PC-9 (cell line): ENCODE measurements at regions not wholly inside any gene's neighbourhood (a gene's known extent, or its start where the extent isn't known, plus 50 kb on each side); places are given as distances from the start of the nearest gene placed in this dataset.

Source experiments
- EZH2 ChIP-seq: fragments of 200-600 bp; sonication (generic); IDR thresholded peaks from 2 replicates; pipeline ENCODE4 v1.8.0; 2017; ENCODE audit warnings: antibody characterized with exemption, low read depth
- TF ChIP-seq, protein P1 (sequence below): fragments of 200-600 bp; sonication (generic); conservative IDR thresholded peaks from 2 replicates; pipeline ENCODE4 v1.6.1; 2017; ENCODE audit warnings: mixed run types, antibody characterized with exemption, mild to moderate bottlenecking, moderate library complexity

DNA sequence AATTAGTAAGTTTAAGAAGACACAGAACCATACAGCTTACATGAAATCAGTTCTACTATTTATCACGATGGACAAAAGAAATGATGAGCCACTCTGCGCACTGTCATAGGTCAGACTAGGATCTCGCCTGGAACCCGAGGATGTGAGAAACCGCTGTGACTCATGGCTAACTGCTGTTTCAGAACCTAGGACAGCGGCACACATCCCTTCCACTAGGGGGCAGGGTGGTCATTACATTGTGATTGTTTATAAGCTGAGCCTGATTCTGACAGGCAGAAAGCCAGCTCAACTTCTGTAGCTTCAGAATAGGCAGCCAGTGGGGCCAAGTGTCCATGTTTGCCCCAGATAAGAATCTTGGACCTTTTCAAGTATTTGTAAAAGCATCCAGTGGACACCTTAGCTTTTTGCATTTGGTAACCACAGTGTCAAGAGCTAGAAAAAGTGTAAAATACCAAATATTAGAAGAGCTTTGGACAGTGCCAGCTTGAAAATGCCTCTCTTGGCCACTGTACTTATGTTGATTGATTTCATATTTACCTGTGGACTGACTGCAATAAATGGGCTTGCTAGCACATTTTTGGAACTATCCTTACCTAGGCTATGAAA is 115.8 kb downstream of the KBTBD8 start:
- TF ChIP-seq, protein P1, sequence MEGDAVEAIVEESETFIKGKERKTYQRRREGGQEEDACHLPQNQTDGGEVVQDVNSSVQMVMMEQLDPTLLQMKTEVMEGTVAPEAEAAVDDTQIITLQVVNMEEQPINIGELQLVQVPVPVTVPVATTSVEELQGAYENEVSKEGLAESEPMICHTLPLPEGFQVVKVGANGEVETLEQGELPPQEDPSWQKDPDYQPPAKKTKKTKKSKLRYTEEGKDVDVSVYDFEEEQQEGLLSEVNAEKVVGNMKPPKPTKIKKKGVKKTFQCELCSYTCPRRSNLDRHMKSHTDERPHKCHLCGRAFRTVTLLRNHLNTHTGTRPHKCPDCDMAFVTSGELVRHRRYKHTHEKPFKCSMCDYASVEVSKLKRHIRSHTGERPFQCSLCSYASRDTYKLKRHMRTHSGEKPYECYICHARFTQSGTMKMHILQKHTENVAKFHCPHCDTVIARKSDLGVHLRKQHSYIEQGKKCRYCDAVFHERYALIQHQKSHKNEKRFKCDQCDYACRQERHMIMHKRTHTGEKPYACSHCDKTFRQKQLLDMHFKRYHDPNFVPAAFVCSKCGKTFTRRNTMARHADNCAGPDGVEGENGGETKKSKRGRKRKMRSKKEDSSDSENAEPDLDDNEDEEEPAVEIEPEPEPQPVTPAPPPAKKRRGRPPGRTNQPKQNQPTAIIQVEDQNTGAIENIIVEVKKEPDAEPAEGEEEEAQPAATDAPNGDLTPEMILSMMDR: peak; percentile 85
- no peak for TF ChIP-seq EZH2
